ENCODE measurements at regions not wholly inside any gene's neighbourhood (a gene's known extent, or its start where the extent isn't known, plus 50 kb on each side); places are given as distances from the start of the nearest gene placed in this dataset.
"Not testable (repeated sequence)": the region's sequence is repeated elsewhere in the genome, so short reads cannot be mapped to it uniquely, and the experiment has no call there.

DNA sequence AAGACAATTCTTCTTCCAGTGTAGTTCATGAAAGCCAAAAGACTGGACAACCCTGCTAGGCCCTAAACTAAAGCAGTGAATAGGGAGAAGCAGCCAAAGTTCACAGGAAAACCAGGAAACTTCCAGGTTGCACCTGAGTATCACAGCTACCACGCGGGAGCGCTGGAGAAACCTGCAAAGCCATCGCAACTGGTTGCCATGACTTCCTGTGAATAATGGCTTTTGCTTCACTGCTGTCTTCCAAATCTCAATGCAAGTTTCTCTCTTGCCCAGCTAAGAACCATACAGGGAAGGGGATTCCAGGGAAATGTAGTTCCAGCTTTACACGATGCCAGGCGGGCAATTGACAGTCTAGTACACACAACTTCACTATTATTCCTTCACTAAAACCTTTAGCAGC, 114.1 kb downstream of the GXYLT1 start:
- no peak for DNase-seq (ENCODE audit: low spot score)

- no peak for DNase-seq (ENCODE audit: low spot score)
These were observed 117.1 kb downstream of the GXYLT1 start for GRCh38 chr12:42027546-42027945.

DNA sequence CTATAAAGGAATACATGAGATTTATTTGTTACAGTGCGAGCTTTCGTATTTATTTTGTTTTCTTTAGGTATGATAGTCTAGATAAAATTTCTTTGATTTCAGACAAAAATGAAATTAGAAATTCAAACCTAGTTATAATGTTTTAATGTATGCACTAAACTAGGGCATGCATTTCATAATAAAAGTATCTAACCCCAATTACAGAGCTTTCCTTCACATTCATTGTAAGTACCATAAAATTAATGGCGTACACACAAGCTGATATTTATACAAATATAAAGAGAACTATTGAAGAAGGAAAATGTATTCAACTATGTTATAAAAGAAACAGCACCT, 120.2 kb downstream of the GXYLT1 start:
- DNase-seq (ENCODE audit: low spot score) = no peak

GRCh38 chr12:42023733-42024494, 120.8 kb downstream of the GXYLT1 start:
- peak; percentile 72 for DNase-seq (ENCODE audit: low spot score)

- not testable (repeated sequence) for DNase-seq (ENCODE audit: low spot score)
These were observed 122.7 kb downstream of the GXYLT1 start for GRCh38 chr12:42021937-42022336.

- DNase-seq (ENCODE audit: low spot score) = no peak
These were observed 123.2 kb downstream of the GXYLT1 start for GRCh38 chr12:42021469-42021868.

GRCh38 chr12:42020226-42020625, 124.4 kb downstream of the GXYLT1 start:
- DNase-seq (ENCODE audit: low spot score) = no peak

- DNase-seq (ENCODE audit: low spot score) = no peak
These were observed 124.9 kb downstream of the GXYLT1 start for GRCh38 chr12:42019746-42020145.

DNA sequence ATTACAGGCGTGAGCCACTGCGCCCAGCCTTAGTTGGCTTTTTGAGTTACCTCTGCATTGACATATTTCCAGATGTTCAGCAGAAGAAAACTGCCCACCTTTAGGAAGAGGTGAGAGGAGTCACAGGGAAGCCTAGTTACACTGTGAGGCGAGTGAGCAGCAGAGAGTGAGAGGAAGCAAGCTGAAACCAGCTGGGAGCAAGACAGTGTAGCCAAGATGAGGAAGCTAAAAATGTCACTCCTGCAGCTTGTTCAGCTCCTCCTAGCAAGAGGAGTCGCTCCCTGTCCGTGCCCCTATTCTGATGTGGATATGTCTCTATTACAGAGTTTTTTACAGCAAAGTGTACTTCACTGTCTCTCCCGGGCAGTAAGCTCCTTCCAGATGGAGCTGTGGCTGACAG, 127.6 kb downstream of the GXYLT1 start:
- DNase-seq (ENCODE audit: low spot score) = no peak

DNA sequence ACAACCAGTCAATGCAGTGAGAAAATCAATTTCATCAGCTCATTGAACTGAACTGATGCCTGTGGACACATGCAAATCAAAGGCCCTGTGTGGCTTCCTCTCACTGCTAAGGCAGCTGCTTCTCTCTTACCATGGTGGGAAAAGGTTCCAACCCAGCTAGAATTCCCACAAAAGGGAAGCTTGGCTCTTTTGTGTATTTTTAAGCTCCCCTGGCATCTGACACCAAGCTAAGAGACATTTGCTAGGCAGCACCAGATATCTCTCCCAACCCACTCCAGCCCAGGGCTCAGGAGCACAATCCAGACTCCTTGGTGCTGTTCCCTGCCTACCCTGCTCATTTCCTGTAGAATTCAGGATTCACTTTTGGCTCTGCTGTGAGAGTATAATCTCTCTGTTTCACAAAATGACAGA, 129.6 kb downstream of the GXYLT1 start:
- DNase-seq (ENCODE audit: low spot score) = no peak

DNA sequence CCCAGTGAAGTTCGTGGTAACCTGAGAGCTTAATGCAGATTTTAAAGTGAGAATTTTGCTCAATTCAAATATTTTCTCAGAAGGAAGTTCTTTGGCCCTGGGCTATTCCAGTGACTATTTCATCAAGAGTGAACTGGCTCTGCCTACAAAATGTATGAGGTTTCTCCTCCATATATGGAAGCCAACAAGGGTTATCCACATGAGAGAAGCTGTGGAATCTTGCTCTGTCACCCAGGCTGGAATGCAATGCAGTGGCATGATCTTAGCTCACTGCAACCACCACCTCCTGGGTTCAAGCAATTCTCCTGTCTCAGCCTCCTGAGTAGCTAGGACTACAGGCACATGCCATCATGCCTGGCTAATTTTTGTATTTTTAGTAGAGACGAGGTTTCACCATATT, 132.2 kb downstream of the GXYLT1 start:
- not testable (repeated sequence) for DNase-seq (ENCODE audit: low spot score)

DNA sequence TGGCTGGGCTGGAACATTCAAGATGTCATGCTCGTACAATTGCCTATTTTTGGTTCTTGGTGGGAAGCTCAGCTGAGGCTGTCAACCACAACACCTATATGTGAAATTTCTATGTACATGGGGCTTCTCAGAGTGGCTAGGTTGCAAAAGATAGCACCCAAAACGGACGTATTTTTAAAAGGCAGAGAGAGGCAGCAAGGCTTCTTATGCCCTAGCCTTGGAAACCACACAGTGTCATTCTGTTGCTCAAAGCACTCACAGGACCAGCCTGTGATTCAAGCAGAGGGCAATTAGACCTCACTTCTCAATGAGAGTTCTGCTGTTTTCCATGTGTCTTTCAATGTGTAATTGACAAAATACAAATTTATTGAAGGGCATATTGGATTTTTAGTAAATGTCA, 134.0 kb downstream of the GXYLT1 start:
- DNase-seq (ENCODE audit: low spot score) = no peak

DNA sequence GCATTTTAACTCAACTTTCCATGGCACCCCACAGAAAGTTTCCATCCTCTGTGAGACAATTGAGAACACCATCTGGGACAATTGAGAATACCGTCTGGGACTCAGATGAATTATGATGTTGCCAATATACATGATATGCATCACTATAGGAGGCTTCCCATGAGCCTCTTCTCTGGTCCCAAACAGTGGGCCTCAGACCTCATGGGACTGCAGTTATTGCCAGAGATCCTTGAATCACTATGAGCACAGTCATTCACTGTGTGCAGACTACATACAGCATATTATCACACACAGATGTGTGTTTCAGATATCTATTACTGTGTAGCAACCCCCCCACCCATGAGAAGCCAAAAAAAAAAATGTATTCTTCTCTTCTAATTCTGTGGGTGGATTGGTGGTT, 134.4 kb downstream of the GXYLT1 start:
- DNase-seq (ENCODE audit: low spot score) = no peak

- DNase-seq (ENCODE audit: low spot score) = no peak
These were observed 135.7 kb downstream of the GXYLT1 start for GRCh38 chr12:42008996-42009395.

GRCh38 chr12:42003031-42003430, 141.6 kb downstream of the GXYLT1 start:
- no peak for DNase-seq (ENCODE audit: low spot score)

DNA sequence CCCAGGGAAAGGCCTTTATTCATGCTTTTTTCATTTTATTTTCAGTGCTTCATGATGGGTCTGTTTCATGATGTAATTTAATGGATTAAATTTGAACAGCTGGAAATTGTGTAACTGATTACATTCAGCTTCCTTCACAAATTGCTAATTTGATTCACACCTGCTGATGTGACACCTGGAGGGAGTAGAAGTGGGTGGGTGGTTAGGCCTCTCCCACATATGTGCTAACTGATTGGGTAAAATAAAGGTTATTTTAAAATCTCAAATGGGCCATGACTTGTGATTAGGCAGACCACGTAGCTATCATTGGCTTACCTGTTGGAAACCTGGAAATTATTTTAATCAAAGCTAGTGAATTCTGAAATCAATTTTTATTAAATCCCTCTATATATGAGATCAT, 142.1 kb downstream of the GXYLT1 start:
- DNase-seq (ENCODE audit: low spot score) = no peak

DNA sequence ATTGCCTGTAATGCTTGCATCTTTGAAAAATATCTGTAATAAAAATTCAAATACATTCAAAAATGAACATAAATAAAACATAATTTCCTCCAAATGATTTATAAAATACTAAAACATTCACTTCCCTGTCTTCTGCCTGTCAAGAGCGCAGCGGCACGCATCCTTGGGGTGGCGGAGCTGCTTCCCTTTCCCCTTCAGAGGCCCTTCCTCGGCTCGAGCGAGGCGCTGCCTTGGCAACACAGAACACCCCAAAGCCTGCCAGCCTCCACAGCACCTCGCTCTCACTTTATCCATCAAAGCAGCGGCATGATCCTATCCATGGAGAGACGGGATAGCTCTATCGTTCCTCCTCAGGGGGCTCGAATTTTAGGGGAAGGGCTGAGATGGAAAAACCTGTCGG, 146.2 kb downstream of the GXYLT1 start:
- DNase-seq (ENCODE audit: low spot score) = no peak

- no peak for DNase-seq (ENCODE audit: low spot score)
These were observed 151.4 kb downstream of the GXYLT1 start for GRCh38 chr12:41993283-41993682.

GRCh38 chr12:41992692-41993215, 151.9 kb downstream of the GXYLT1 start:
- DNase-seq (ENCODE audit: low spot score) = no peak

DNA sequence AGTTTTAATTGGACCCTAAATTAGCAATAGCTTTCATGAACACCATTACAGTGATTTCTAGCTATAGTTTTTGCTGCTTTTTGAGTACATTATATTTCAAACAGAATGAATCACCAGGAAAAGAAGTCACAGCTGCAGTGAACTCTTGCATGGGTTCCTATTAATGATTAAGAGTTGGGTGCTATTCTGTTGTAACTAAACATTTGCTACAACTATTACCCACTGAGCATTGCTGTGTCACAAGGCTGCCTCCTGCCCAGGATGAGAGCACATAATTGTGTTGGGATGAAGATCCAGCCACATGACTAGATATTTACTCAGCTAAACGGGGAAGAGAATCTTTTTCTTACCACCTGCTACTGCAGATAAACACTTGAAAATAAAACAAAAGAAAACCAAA, 152.7 kb downstream of the GXYLT1 start:
- no peak for DNase-seq (ENCODE audit: low spot score)

- no peak for DNase-seq (ENCODE audit: low spot score)
These were observed 156.0 kb downstream of the GXYLT1 start for GRCh38 chr12:41988715-41989114.

DNA sequence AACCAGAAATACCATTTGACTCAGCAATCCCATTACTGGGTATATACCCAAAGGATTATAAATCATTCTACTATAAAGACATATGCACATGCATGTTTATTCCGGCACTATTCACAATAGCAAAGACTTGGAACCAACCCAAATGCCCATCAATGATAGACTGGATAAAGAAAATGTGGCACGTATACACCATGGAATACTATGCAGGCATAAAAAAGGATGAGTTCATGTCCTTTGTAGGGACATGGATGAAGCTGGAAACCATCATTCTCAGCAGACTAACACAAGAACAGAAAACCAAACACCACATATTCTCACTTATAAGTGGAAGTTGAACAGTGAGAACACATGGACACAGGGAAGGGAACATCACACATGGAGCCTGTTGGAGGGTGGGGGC, 158.2 kb downstream of the GXYLT1 start:
- not testable (repeated sequence) for DNase-seq (ENCODE audit: low spot score)

DNA sequence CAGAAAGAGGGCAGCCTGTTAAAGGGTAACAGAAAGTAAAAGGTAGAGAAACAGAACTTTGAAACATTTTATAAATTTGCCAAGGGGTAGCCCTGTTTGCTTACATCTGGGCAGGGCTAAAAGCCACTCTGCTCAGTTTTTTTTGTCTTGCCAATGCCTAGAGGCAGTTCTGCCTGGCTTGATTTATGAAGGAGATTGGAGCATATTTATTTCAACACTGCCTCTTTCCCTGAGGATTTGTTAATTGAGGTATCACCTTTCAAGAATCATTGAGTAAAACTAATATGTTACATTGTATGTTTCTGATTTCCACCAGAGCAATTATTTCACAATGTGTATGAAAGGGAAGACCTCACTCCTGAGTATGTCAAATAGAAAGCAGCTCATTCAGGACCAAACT, 160.8 kb downstream of the GXYLT1 start:
- DNase-seq (ENCODE audit: low spot score) = no peak

- no peak for DNase-seq (ENCODE audit: low spot score)
These were observed 161.3 kb downstream of the GXYLT1 start for GRCh38 chr12:41983394-41983793.
